H1 (cell line): ENCODE measurements at regions not wholly inside any gene's neighbourhood (a gene's known extent, or its start where the extent isn't known, plus 50 kb on each side); places are given as distances from the start of the nearest gene placed in this dataset.

ENCODE experiments used
- CTCF ChIA-PET: fragments of 300-600 bp; sonication (Branson Sonifier 250); formaldehyde crosslinking; loops from one replicate; lab custom pipeline; 2021; ENCODE audit not compliant: partially characterized antibody; lab: Charles Lee
- POLR2A ChIA-PET: fragments of 300-600 bp; sonication (Branson Sonifier 250); formaldehyde crosslinking; loops from one replicate; lab custom pipeline; 2021; ENCODE audit warnings: inconsistent platforms; ENCODE audit not compliant: partially characterized antibody; lab: Charles Lee
- DNase-seq, 2 experiments: peaks; one replicate each; pipeline versions ENCODE4 v3.0.0 to v3.0.0-alpha.2; 2010 to 2022; ENCODE audit warnings: low spot score in 2 of 2, low read depth in 1 of 2, mixed read lengths in 1 of 2
- FAIRE-seq: peaks from 2 replicates; lab custom pipeline; 2011; peaks lifted over from hg19 to GRCh38; lab: Jason Lieb, UNC
- H2AFZ ChIP-seq: 2 replicates; pipeline ENCODE4 v1.8.1; 2012; ENCODE audit warnings: low read length, inconsistent platforms
- H2AK5ac ChIP-seq: 2 replicates; pipeline ENCODE4 v1.6.1; 2013; ENCODE audit warnings: low read depth, low read length
- H2BK120ac ChIP-seq: replicated peaks from 2 replicates; pipeline ENCODE3; 2013; ENCODE audit warnings: low read depth, low read length, inconsistent platforms
- H2BK12ac ChIP-seq: 2 replicates; pipeline ENCODE4 v1.6.1; 2013; ENCODE audit warnings: low read depth, low read length
- H2BK15ac ChIP-seq: 2 replicates; pipeline ENCODE4 v1.6.1; 2013; ENCODE audit warnings: low read length
- H2BK20ac ChIP-seq: 2 replicates; pipeline ENCODE4 v1.6.1; 2013; ENCODE audit warnings: low read length
- H2BK5ac ChIP-seq: 2 replicates; pipeline ENCODE4 v1.6.1; 2013; ENCODE audit warnings: low read depth, low read length
- H3K14ac ChIP-seq: 2 replicates; pipeline ENCODE4 v1.6.1; 2013; ENCODE audit warnings: inconsistent platforms; ENCODE audit not compliant: insufficient read length
- H3K18ac ChIP-seq: 2 replicates; pipeline ENCODE4 v1.6.1; 2013; ENCODE audit warnings: low read length; ENCODE audit errors: extremely low read depth
- H3K23ac ChIP-seq: 2 replicates; pipeline ENCODE4 v1.6.1; 2013; ENCODE audit warnings: inconsistent platforms; ENCODE audit not compliant: insufficient read length
- H3K23me2 ChIP-seq: 2 replicates; pipeline ENCODE4 v1.6.1; 2013; ENCODE audit warnings: low read depth, low read length
- H3K27ac ChIP-seq: 2 replicates; pipeline ENCODE4 v1.6.1; 2011; ENCODE audit warnings: low read depth, low read length, inconsistent platforms
- H3K27me3 ChIP-seq, 4 experiments: replicated peaks in 1 of 4; 1 replicate in 1 of 4; 2 replicates in 3 of 4; pipeline versions ENCODE4 v1.6.1 to v1.8.1; 2011 to 2013; ENCODE audit warnings: low read length in 3 of 4, mild to moderate bottlenecking in 3 of 4, inconsistent platforms in 2 of 4, mixed read lengths in 2 of 4, moderate library complexity in 1 of 4; ENCODE audit not compliant: control insufficient read depth in 3 of 4, insufficient read depth in 3 of 4; ENCODE audit errors: extremely low read depth in 1 of 4
- H3K36me3 ChIP-seq, 4 experiments: 2 replicates each; pipeline versions ENCODE4 v1.6.1 to v1.8.1; 2011 to 2013; ENCODE audit warnings: mild to moderate bottlenecking in 4 of 4, low read length in 3 of 4, moderate library complexity in 2 of 4, control low read depth in 1 of 4, inconsistent platforms in 1 of 4; ENCODE audit not compliant: insufficient read depth in 4 of 4, control insufficient read depth in 2 of 4
- H3K4ac ChIP-seq: replicated peaks from 2 replicates; pipeline ENCODE3; 2013; ENCODE audit warnings: low read length, low read depth, mixed read lengths, inconsistent platforms; ENCODE audit not compliant: insufficient read length
- H3K4me1 ChIP-seq, 4 experiments: replicated peaks in 1 of 4; 1 replicate in 1 of 4; 2 replicates in 3 of 4; pipeline versions ENCODE4 v1.6.1 to v1.8.1; 2011 to 2013; ENCODE audit warnings: low read length in 3 of 4, inconsistent platforms in 2 of 4, mixed read lengths in 1 of 4; ENCODE audit not compliant: insufficient read depth in 4 of 4, control insufficient read depth in 3 of 4
- H3K4me2 ChIP-seq, 2 experiments: 2 replicates each; pipeline versions ENCODE4 v1.6.1 to v1.8.1; 2011 to 2013; ENCODE audit warnings: low read depth in 2 of 2, low read length in 2 of 2, control low read depth in 1 of 2, inconsistent platforms in 1 of 2, mild to moderate bottlenecking in 1 of 2; ENCODE audit not compliant: insufficient read depth in 1 of 2
- H3K4me3 ChIP-seq, 4 experiments: fragments of 200-600, 300-600 bp in 1 of 4; sonication (generic), shearing (Covaris generic), sonication (Bioruptor Twin) in 1 of 4; 2 replicates each; pipeline versions ENCODE4 v1.5.1 to v1.8.1; 2011 to 2016; ENCODE audit warnings: low read length in 4 of 4, low read depth in 3 of 4, control low read depth in 2 of 4, inconsistent platforms in 2 of 4, mild to moderate bottlenecking in 2 of 4, mixed read lengths in 1 of 4, moderate library complexity in 1 of 4; ENCODE audit not compliant: insufficient read depth in 2 of 4; ENCODE audit errors: extremely low read depth in 1 of 4
- H3K56ac ChIP-seq: replicated peaks from 2 replicates; pipeline ENCODE3; 2013; ENCODE audit warnings: low read depth, mild to moderate bottlenecking, mixed read lengths, low read length, inconsistent platforms; ENCODE audit not compliant: insufficient read length
- H3K79me1 ChIP-seq: 2 replicates; pipeline ENCODE4 v1.6.1; 2013; ENCODE audit warnings: low read depth, low read length, control low read depth
- H3K79me2 ChIP-seq, 2 experiments: 2 replicates each; pipeline versions ENCODE4 v1.6.1 to v1.8.1; 2012 to 2013; ENCODE audit warnings: low read length in 2 of 2, mild to moderate bottlenecking in 2 of 2, inconsistent platforms in 1 of 2; ENCODE audit not compliant: insufficient read depth in 2 of 2, control insufficient read depth in 1 of 2
- H3K9ac ChIP-seq, 4 experiments: replicated peaks in 1 of 4; 1 replicate in 1 of 4; 2 replicates in 3 of 4; pipeline versions ENCODE4 v1.6.1 to v1.8.1; 2011 to 2013; ENCODE audit warnings: low read depth in 3 of 4, low read length in 3 of 4, control low read depth in 2 of 4, mild to moderate bottlenecking in 2 of 4, moderate library complexity in 2 of 4, inconsistent platforms in 1 of 4; ENCODE audit errors: extremely low read depth in 1 of 4
- H3K9me3 ChIP-seq, 2 experiments: 2 replicates each; pipeline versions ENCODE4 v1.6.1 to v1.8.1; 2012 to 2013; ENCODE audit warnings: mild to moderate bottlenecking in 2 of 2, moderate library complexity in 2 of 2, control low read depth in 1 of 2, inconsistent platforms in 1 of 2, low read depth in 1 of 2, low read length in 1 of 2, mixed read lengths in 1 of 2; ENCODE audit not compliant: insufficient read depth in 2 of 2
- H4K20me1 ChIP-seq, 2 experiments: replicated peaks in 1 of 2; 2 replicates each; pipeline versions ENCODE3 to v1.8.1; 2011 to 2013; ENCODE audit warnings: inconsistent platforms in 2 of 2, low read length in 2 of 2, mild to moderate bottlenecking in 1 of 2; ENCODE audit not compliant: insufficient read depth in 2 of 2, control insufficient read depth in 1 of 2
- H4K5ac ChIP-seq: 2 replicates; pipeline ENCODE4 v1.6.1; 2013; ENCODE audit warnings: low read length, low read depth, mixed read lengths, inconsistent platforms; ENCODE audit not compliant: insufficient read length
- H4K8ac ChIP-seq: 2 replicates; pipeline ENCODE4 v1.8.0; 2013; ENCODE audit warnings: mild to moderate bottlenecking, moderate library complexity, low read length, inconsistent platforms; ENCODE audit not compliant: insufficient read depth; ENCODE audit errors: extremely low read depth
- H4K91ac ChIP-seq: replicated peaks from 2 replicates; pipeline ENCODE3; 2013; ENCODE audit warnings: low read length, mixed read lengths, inconsistent platforms; ENCODE audit not compliant: insufficient read length
- CBX5 ChIP-seq: fragments of 300-800, 300-1000 bp; sonication (generic); IDR thresholded peaks from 2 replicates; pipeline ENCODE4 v1.7.1; 2016; ENCODE audit warnings: antibody characterized with exemption, low read length, low read depth
- CHD1 ChIP-seq: IDR thresholded peaks from 2 replicates; pipeline ENCODE4 v1.6.1; 2012; ENCODE audit warnings: low read depth, low read length, improper control_type of control experiment
- GABPA ChIP-seq: IDR thresholded peaks from 2 replicates; pipeline ENCODE4 v1.6.1; 2011; ENCODE audit warnings: mild to moderate bottlenecking, low read length, moderate library complexity, borderline replicate concordance; ENCODE audit not compliant: insufficient read depth
- KDM1A ChIP-seq: fragments of 200-600, 300-600 bp; sonication (generic); IDR thresholded peaks from 2 replicates; pipeline ENCODE4 v1.7.1; 2016; ENCODE audit warnings: mild to moderate bottlenecking, low read length, borderline replicate concordance
- RFX5 ChIP-seq: IDR thresholded peaks from 2 replicates; pipeline ENCODE4 v1.6.1; 2011; ENCODE audit warnings: low read depth, low read length, improper control_type of control experiment, borderline replicate concordance
- TAF1 ChIP-seq: IDR thresholded peaks from 2 replicates; pipeline ENCODE4 v1.6.1; 2011; ENCODE audit warnings: mild to moderate bottlenecking, low read depth, low read length
- ZNF274 ChIP-seq: IDR thresholded peaks from 2 replicates; pipeline ENCODE4 v1.7.0; 2012; ENCODE audit warnings: low read length, borderline replicate concordance; ENCODE audit errors: extremely low read depth
- WGBS, 2 experiments: shearing (Covaris generic) in 1 of 2; methylation state at CpG; one replicate each; pipeline versions ENCODE4 v1.1.6 to v1.1.7; 2013 to 2015; ENCODE audit warnings: low lambda C conversion rate in 2 of 2, mixed read lengths in 2 of 2, inconsistent platforms in 1 of 2, low coverage in 1 of 2, missing lambda C conversion rate in 1 of 2; ENCODE audit not compliant: insufficient replicate concordance in 2 of 2, insufficient coverage in 1 of 2, insufficient read length in 1 of 2; ENCODE audit errors: extremely low coverage in 1 of 2, missing lambda C conversion rate in 1 of 2; 5-methylcytosine and 5-hydroxymethylcytosine counted together
- TF ChIP-seq, protein P1 (sequence below): IDR thresholded peaks from 2 replicates; pipeline ENCODE4 v1.6.1; 2011; ENCODE audit warnings: low read depth, mild to moderate bottlenecking, low read length; ENCODE audit not compliant: insufficient read depth
- TF ChIP-seq, protein P2 (sequence below): IDR thresholded peaks from 2 replicates; pipeline ENCODE4 v1.6.1; 2012; ENCODE audit warnings: low read length, inconsistent platforms
- TF ChIP-seq, protein P3 (sequence below), 3 experiments: IDR thresholded peaks; 1 replicate in 2 of 3; 2 replicates in 1 of 3; pipeline versions ENCODE4 v1.5.1 to v1.6.1; 2011; ENCODE audit warnings: low read length in 3 of 3, mild to moderate bottlenecking in 3 of 3, inconsistent platforms in 2 of 3, low read depth in 1 of 3, moderate library complexity in 1 of 3; ENCODE audit not compliant: insufficient read depth in 1 of 3; ENCODE audit errors: control extremely low read depth in 1 of 3

DNA sequence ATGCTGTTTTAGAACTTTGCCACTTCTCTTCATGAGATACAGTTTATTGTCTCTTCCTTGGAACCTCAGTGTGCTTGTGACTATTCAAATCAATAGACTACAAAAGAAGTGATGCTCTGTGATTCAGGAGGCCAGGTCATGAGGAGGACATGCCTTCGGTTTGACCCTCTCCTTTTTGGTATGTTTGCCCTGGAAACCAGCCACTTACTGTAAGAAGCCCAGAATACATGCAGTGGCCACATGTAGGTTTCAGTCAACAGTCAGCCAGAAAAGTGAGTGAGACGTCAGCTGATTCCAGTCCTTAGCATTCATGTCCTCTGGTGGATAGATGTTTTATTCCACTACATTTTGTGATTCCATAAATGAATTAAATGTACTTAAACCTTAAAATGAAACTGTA lies 328.7 kb downstream of the PCDH18 start:
- no peaks in the 10 kb centered on the region for H3K23me2 ChIP-seq
- H3K27ac ChIP-seq: no peak overlapping the region
- no peak overlapping the region for H4K8ac ChIP-seq
- H4K91ac ChIP-seq: no peak overlapping the region
- DNase-seq (no peak), FAIRE-seq (no peak)
- no peak overlapping the region for H3K14ac ChIP-seq
- no peak overlapping the region for H3K4me2 ChIP-seq
- no peak overlapping the region for H4K5ac ChIP-seq
- WGBS, 2 experiments: 81% methylated on average over 2 of the region's 2 CpGs; no CpG with 5 or more reads in 1 of the 2 experiments
- no peaks in the 10 kb centered on the region for H3K9me3 ChIP-seq
- no peak overlapping the region for H2AK5ac ChIP-seq
- no peak overlapping the region for H2BK15ac ChIP-seq
- no peaks in the 10 kb centered on the region for H3K4me1 ChIP-seq
- no peak overlapping the region for H3K23ac ChIP-seq
- H2BK120ac ChIP-seq: no peak overlapping the region
- H3K9ac ChIP-seq: no peak overlapping the region
- no peaks in the 10 kb centered on the region for H3K27me3 ChIP-seq
- no peak overlapping the region for H3K56ac ChIP-seq
- no peaks in the 10 kb centered on the region for H3K79me2 ChIP-seq
- no peak overlapping the region for H2BK12ac ChIP-seq
- POLR2A ChIA-PET: no interaction called here
- no peak overlapping the region for H2BK20ac ChIP-seq
- no peaks in the 10 kb centered on the region for H3K36me3 ChIP-seq
- no peaks in the 10 kb centered on the region for H4K20me1 ChIP-seq
- no peak overlapping the region for H2BK5ac ChIP-seq
- H2AFZ ChIP-seq: no peak overlapping the region
- CTCF ChIA-PET: no interaction called here
- H3K18ac ChIP-seq: no peak overlapping the region
- H3K4me3 ChIP-seq: no peak overlapping the region
- H3K4ac ChIP-seq: no peak overlapping the region
- H3K79me1 ChIP-seq: no peaks in the 10 kb centered on the region
- no peak for TF ChIP-seq TAF1
- no peak for TF ChIP-seq GABPA
- TF ChIP-seq, protein P1, sequence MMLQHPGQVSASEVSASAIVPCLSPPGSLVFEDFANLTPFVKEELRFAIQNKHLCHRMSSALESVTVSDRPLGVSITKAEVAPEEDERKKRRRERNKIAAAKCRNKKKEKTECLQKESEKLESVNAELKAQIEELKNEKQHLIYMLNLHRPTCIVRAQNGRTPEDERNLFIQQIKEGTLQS: no peak
- no peak for TF ChIP-seq RFX5
- no peak for TF ChIP-seq KDM1A
- TF ChIP-seq CBX5: no peak
- TF ChIP-seq CHD1: no peak
- TF ChIP-seq, protein P2, sequence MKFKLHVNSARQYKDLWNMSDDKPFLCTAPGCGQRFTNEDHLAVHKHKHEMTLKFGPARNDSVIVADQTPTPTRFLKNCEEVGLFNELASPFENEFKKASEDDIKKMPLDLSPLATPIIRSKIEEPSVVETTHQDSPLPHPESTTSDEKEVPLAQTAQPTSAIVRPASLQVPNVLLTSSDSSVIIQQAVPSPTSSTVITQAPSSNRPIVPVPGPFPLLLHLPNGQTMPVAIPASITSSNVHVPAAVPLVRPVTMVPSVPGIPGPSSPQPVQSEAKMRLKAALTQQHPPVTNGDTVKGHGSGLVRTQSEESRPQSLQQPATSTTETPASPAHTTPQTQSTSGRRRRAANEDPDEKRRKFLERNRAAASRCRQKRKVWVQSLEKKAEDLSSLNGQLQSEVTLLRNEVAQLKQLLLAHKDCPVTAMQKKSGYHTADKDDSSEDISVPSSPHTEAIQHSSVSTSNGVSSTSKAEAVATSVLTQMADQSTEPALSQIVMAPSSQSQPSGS: no peak
- TF ChIP-seq ZNF274: no peak
- TF ChIP-seq, protein P3, sequence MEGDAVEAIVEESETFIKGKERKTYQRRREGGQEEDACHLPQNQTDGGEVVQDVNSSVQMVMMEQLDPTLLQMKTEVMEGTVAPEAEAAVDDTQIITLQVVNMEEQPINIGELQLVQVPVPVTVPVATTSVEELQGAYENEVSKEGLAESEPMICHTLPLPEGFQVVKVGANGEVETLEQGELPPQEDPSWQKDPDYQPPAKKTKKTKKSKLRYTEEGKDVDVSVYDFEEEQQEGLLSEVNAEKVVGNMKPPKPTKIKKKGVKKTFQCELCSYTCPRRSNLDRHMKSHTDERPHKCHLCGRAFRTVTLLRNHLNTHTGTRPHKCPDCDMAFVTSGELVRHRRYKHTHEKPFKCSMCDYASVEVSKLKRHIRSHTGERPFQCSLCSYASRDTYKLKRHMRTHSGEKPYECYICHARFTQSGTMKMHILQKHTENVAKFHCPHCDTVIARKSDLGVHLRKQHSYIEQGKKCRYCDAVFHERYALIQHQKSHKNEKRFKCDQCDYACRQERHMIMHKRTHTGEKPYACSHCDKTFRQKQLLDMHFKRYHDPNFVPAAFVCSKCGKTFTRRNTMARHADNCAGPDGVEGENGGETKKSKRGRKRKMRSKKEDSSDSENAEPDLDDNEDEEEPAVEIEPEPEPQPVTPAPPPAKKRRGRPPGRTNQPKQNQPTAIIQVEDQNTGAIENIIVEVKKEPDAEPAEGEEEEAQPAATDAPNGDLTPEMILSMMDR (IDR thresholded peaks at IDR 0.05; ENCODE audit: control extremely low read depth in 1 of 3, insufficient read depth in 1 of 3, low read depth in 1 of 3, low read length in 3 of 3): no peak
